ENCODE measurements at regions not wholly inside any gene's neighbourhood (a gene's known extent, or its start where the extent isn't known, plus 50 kb on each side); places are given as distances from the start of the nearest gene placed in this dataset.

DNA sequence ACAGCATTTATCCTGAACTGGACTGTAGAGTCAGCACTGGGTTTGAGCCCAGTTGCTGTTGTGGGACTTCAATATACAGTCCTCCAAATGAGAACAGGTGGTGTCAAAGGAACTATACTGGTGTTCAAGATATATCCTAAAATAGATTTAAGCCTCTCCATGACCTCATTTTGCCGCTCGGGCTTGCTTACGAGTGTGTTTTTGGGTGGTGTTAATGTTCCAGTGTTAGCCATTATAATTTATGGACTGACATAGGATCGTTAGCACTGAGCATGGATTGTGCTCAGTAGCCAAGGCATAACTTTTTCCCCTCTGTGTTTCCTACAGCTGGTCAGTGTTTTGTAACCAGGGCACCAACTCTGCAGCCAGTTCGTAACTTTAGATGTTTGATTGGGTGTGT lies 306.6 kb downstream of the SPATA31D1 start:
- CTCF ChIA-PET = no interaction called here
- POLR2A ChIA-PET = no interaction called here
- RAD21 ChIA-PET (ENCODE audit: low non-redundant PET in 1 of 2, low total read pairs in 2 of 2, uncharacterized antibody in 2 of 2, unreplicated experiment in 2 of 2) = no interaction called here

DNA sequence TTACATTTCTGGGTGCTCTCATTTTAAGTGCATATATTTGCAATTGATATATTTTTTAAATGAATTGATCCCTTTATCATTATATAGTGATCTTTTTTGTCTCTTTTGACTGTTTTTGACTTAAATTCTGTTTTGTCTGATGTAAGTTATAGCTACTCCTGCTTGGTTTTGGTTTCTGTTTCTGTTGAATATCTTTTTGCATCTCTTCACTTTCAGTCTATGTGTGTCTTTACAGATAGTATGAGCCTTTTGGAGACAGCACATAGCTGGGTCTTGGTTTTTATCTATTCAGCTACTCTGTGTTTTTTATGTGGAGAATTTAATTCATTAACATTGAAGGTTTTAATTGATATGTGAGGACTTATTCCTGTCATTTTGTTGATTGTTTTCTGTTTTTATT lies 311.3 kb downstream of the SPATA31D1 start:
- RAD21 ChIA-PET (ENCODE audit: low non-redundant PET in 1 of 2, low total read pairs in 2 of 2, uncharacterized antibody in 2 of 2, unreplicated experiment in 2 of 2) = no interaction called here
- BruUV-seq (replicated peaks) = no TSS peak
- ATAC-seq (no peak), DNase-seq (ENCODE audit: low read depth, low spot score) (no peak)
- no peak overlapping the region for H3K27ac ChIP-seq (ENCODE audit: low read depth, low read length)
- H2AFZ ChIP-seq (ENCODE audit: low read depth, low read length, poor library complexity, severe bottlenecking) = no peak overlapping the region
- TF ChIP-seq TCF7L2 (IDR thresholded peaks at IDR 0.05; ENCODE audit: borderline replicate concordance, extremely low read depth, insufficient read depth, insufficient read length) = no peak
- no peak for TF ChIP-seq POLR2A (IDR thresholded peaks at IDR 0.05; ENCODE audit: borderline replicate concordance, extremely low read depth, insufficient read depth, insufficient read length)
- no peak for TF ChIP-seq YY1 (IDR thresholded peaks at IDR 0.05; ENCODE audit: extremely low read depth, insufficient replicate concordance, low read depth, low read length)
- no peak for TF ChIP-seq JUND (IDR thresholded peaks at IDR 0.05)
- TF ChIP-seq SRF (IDR thresholded peaks at IDR 0.05; ENCODE audit: low read depth) = no peak
- TF ChIP-seq, protein P1, sequence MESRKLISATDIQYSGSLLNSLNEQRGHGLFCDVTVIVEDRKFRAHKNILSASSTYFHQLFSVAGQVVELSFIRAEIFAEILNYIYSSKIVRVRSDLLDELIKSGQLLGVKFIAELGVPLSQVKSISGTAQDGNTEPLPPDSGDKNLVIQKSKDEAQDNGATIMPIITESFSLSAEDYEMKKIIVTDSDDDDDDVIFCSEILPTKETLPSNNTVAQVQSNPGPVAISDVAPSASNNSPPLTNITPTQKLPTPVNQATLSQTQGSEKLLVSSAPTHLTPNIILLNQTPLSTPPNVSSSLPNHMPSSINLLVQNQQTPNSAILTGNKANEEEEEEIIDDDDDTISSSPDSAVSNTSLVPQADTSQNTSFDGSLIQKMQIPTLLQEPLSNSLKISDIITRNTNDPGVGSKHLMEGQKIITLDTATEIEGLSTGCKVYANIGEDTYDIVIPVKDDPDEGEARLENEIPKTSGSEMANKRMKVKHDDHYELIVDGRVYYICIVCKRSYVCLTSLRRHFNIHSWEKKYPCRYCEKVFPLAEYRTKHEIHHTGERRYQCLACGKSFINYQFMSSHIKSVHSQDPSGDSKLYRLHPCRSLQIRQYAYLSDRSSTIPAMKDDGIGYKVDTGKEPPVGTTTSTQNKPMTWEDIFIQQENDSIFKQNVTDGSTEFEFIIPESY (IDR thresholded peaks at IDR 0.05; ENCODE audit: extremely low read depth, insufficient replicate concordance, low read length) = no peak
- TF ChIP-seq SP1 (IDR thresholded peaks at IDR 0.05; ENCODE audit: low read depth) = no peak
- no peak for TF ChIP-seq ELF1 (IDR thresholded peaks at IDR 0.05; ENCODE audit: borderline replicate concordance, low read depth)
- no peaks in the 10 kb centered on the region for H3K9me3 ChIP-seq (ENCODE audit: control insufficient read depth in 1 of 2, insufficient read depth in 1 of 2, low read depth in 1 of 2, low read length in 2 of 2)
- intact Hi-C loops (cut with micrococcal nuclease) = no loop called here
- no peaks in the 10 kb centered on the region for H3K4me1 ChIP-seq (ENCODE audit: control insufficient read depth in 1 of 2, insufficient read depth in 2 of 2, low read length in 2 of 2)
- H3K4me3 ChIP-seq (replicated peaks in 1 of 2; ENCODE audit: low read depth in 1 of 2, low read length in 2 of 2) = no peak overlapping the region
- no peaks in the 10 kb centered on the region for H3K9me2 ChIP-seq (ENCODE audit: insufficient read depth)
- CTCF ChIA-PET = no interaction called here
- no peaks in the 10 kb centered on the region for H3K36me3 ChIP-seq (ENCODE audit: control insufficient read depth in 1 of 2, insufficient read depth in 2 of 2, low read length in 2 of 2)
- H3K79me2 ChIP-seq (ENCODE audit: insufficient read depth, low read length) = no peaks in the 10 kb centered on the region
- H3K27me3 ChIP-seq (ENCODE audit: insufficient read depth, low read length) = no peaks in the 10 kb centered on the region
- no peaks in the 10 kb centered on the region for H4K20me1 ChIP-seq (ENCODE audit: insufficient read depth)
- no peak overlapping the region for H3K4me2 ChIP-seq (ENCODE audit: low read length)
- POLR2A ChIA-PET = no interaction called here
- no peak overlapping the region for H3K9ac ChIP-seq (ENCODE audit: low read length)

More for the DNA sequence above, 306.6 kb downstream of the SPATA31D1 start:
- H3K4me2 ChIP-seq (ENCODE audit: low read length) = no peak overlapping the region
- DNase-seq (ENCODE audit: low read depth, low spot score) = no peak
- H3K27me3 ChIP-seq (ENCODE audit: insufficient read depth, low read length) = no peaks in the 10 kb centered on the region
- H3K9me3 ChIP-seq (ENCODE audit: control insufficient read depth in 1 of 2, insufficient read depth in 1 of 2, low read depth in 1 of 2, low read length in 2 of 2) = no peaks in the 10 kb centered on the region
- ATAC-seq = no peak
- TF ChIP-seq POLR2AphosphoS5 (IDR thresholded peaks at IDR 0.05; ENCODE audit: low read depth, low read length) (no peak), ZNF274 (IDR thresholded peaks at IDR 0.05; ENCODE audit: low read depth, low read length) (no peak), ELF1 (IDR thresholded peaks at IDR 0.05; ENCODE audit: borderline replicate concordance, low read depth) (no peak), EZH2 (IDR thresholded peaks at IDR 0.05) (no peak), TCF7L2 (IDR thresholded peaks at IDR 0.05; ENCODE audit: borderline replicate concordance, extremely low read depth, insufficient read depth, insufficient read length) (no peak)
- TF ChIP-seq, protein P2, sequence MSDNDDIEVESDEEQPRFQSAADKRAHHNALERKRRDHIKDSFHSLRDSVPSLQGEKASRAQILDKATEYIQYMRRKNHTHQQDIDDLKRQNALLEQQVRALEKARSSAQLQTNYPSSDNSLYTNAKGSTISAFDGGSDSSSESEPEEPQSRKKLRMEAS (IDR thresholded peaks at IDR 0.05) = no peak
- H3K9ac ChIP-seq (ENCODE audit: low read length) = no peak overlapping the region
- no peak overlapping the region for H3K4me3 ChIP-seq (replicated peaks in 1 of 2; ENCODE audit: low read depth in 1 of 2, low read length in 2 of 2)
- H3K79me2 ChIP-seq (ENCODE audit: insufficient read depth, low read length) = no peaks in the 10 kb centered on the region
- no peaks in the 10 kb centered on the region for H3K9me2 ChIP-seq (ENCODE audit: insufficient read depth)
- intact Hi-C loops (cut with micrococcal nuclease) = no loop called here
- H3K36me3 ChIP-seq (ENCODE audit: control insufficient read depth in 1 of 2, insufficient read depth in 2 of 2, low read length in 2 of 2) = no peaks in the 10 kb centered on the region
- H4K20me1 ChIP-seq (ENCODE audit: insufficient read depth) = no peaks in the 10 kb centered on the region
- H3K27ac ChIP-seq (ENCODE audit: low read depth, low read length) = no peak overlapping the region
- H2AFZ ChIP-seq (ENCODE audit: low read depth, low read length, poor library complexity, severe bottlenecking) = no peak overlapping the region
- BruUV-seq (replicated peaks) = no TSS peak
- no peaks in the 10 kb centered on the region for H3K4me1 ChIP-seq (ENCODE audit: control insufficient read depth in 1 of 2, insufficient read depth in 2 of 2, low read length in 2 of 2)
